Rectal smooth muscle tissue (tissue), 1 donor: ENCODE measurements at regions not wholly inside any gene's neighbourhood (a gene's known extent, or its start where the extent isn't known, plus 50 kb on each side); places are given as distances from the start of the nearest gene placed in this dataset.
"Not testable (repeated sequence)": the region's sequence is repeated elsewhere in the genome, so short reads cannot be mapped to it uniquely, and the experiment has no call there.

Experiments
- H3K27ac ChIP-seq: one replicate; pipeline ENCODE4 v1.7.0; 2013; ENCODE audit warnings: low read depth, low read length, inconsistent platforms
- H3K27me3 ChIP-seq: one replicate; pipeline ENCODE4 v1.7.0; 2013; ENCODE audit warnings: low read length; ENCODE audit not compliant: control insufficient read depth, insufficient read depth
- H3K36me3 ChIP-seq: one replicate; pipeline ENCODE4 v1.7.0; 2013; ENCODE audit warnings: low read length; ENCODE audit not compliant: control insufficient read depth, insufficient read depth
- H3K4me1 ChIP-seq: one replicate; pipeline ENCODE4 v1.7.0; 2013; ENCODE audit warnings: low read length; ENCODE audit not compliant: control insufficient read depth, insufficient read depth
- H3K4me3 ChIP-seq: one replicate; pipeline ENCODE4 v1.7.0; 2013; ENCODE audit warnings: low read length
- H3K9ac ChIP-seq: one replicate; pipeline ENCODE4 v1.7.0; 2013; ENCODE audit warnings: low read length

DNA sequence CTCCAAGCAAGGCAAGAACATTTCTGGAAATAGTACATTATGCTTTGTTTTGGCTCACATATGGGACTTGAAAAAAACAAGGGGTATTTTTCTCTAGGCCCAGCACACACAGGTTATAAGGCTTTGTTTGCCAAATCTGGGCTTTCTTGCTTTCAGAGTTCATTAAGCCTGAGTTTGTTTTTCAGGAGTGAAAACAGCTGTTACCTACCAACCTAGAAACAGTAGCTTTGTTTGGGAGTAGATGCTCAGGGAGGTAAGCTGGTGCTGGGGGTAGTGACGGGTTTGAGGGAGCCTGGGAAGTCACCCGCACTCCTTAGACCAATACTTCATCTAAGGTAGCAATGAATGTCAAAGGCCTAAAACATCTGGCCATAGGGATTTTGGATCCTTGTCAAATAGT, 241.2 kb downstream of the KBTBD8 start:
- H3K36me3 ChIP-seq = no peaks in the 10 kb centered on the region
- no peak overlapping the region for H3K9ac ChIP-seq
- H3K4me3 ChIP-seq = no peak overlapping the region
- H3K4me1 ChIP-seq = no peaks in the 10 kb centered on the region
- H3K27me3 ChIP-seq = no peaks in the 10 kb centered on the region
- no peak overlapping the region for H3K27ac ChIP-seq

DNA sequence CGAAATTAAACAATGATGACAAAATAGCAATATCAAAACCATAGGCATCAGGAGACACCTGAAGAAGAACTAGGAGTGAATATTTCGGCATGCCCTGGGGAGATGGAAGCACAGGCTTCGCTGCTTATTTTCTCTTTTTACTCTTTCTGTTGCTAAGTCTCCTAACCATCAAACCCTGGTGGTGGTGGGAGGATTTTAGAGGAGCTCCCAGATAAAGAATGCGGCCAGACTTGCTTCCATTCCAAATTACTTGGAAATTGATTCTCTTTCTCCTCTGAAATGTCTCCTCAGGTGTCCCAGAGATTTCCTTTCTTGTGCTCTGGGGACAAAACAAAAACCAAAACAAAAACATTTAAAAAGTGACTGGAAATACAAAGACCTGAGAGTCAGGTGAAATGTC, 243.0 kb downstream of the KBTBD8 start:
- H3K4me1 ChIP-seq = no peaks in the 10 kb centered on the region
- H3K27me3 ChIP-seq = no peaks in the 10 kb centered on the region
- H3K9ac ChIP-seq = no peak overlapping the region
- no peak overlapping the region for H3K27ac ChIP-seq
- no peak overlapping the region for H3K4me3 ChIP-seq
- no peaks in the 10 kb centered on the region for H3K36me3 ChIP-seq

DNA sequence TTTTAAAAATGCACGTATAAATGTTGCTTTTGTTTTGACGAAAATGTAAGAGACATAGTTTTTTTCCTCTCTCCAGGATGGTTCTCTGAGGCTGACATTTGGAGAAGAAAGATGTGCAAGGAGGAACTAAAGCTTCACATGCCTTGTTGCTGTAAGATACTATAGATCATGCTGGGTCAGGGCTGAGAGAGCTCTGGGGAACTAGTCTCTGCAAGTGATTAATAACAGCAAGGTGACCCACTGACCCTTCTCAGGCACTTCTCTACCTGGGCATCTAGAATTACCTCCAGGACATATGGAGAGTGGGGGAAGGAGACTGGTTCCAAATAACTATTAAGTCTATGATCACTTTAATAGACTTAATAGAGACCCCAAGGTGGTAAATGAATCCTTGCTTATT, 246.0 kb downstream of the KBTBD8 start:
- no peaks in the 10 kb centered on the region for H3K36me3 ChIP-seq
- H3K4me3 ChIP-seq = no peak overlapping the region
- H3K4me1 ChIP-seq = no peaks in the 10 kb centered on the region
- H3K27ac ChIP-seq = no peak overlapping the region
- H3K27me3 ChIP-seq = no peaks in the 10 kb centered on the region
- H3K9ac ChIP-seq = no peak overlapping the region

DNA sequence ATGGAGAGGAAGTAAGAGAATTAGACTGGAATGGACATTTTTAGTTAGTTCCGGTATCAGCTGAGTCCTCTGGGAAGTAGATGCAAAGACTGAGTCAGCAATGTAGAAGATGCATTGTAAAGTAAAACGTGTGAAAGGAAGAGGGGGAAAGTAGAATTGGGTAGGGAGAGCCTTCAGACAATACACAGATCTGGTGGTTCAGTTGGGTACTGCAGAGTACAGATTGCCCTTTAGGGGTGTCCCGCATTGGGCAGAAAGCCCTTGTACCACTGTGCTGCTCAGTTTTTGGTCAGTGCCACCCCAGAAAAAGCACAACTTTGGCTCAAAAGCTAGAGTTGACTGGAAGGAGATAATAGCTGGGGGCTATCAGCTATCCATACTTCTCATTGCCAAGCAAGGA, 247.4 kb downstream of the KBTBD8 start:
- H3K4me1 ChIP-seq = no peaks in the 10 kb centered on the region

DNA sequence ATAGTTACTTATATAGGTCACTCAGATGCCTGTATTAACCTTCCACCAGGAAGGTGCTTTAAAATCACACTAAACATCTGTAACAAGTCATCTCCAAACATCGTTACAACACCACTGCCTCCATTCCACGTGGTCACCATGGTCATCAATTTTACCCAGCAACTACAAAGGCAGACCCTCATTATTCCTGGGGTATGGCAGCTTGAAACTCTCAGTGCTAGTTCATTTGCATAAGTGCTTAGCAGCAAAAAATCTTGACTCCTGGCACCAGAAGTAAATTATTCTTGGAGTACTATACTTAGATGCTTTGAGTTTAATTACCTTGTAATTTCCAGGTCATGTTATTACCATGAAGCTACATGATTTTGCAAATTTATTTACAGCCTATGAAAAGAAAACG, 250.6 kb downstream of the KBTBD8 start:
- Histone ChIP-seq H3K27me3 (no peaks in the 10 kb centered on the region), H3K9ac (no peak overlapping the region), H3K36me3 (no peaks in the 10 kb centered on the region), H3K4me1 (no peaks in the 10 kb centered on the region), H3K27ac (no peak overlapping the region), H3K4me3 (no peak overlapping the region)

More for the DNA sequence above, 247.4 kb downstream of the KBTBD8 start:
- Histone ChIP-seq H3K36me3 (no peaks in the 10 kb centered on the region), H3K9ac (no peak overlapping the region), H3K27me3 (no peaks in the 10 kb centered on the region), H3K4me3 (no peak overlapping the region), H3K27ac (no peak overlapping the region)

DNA sequence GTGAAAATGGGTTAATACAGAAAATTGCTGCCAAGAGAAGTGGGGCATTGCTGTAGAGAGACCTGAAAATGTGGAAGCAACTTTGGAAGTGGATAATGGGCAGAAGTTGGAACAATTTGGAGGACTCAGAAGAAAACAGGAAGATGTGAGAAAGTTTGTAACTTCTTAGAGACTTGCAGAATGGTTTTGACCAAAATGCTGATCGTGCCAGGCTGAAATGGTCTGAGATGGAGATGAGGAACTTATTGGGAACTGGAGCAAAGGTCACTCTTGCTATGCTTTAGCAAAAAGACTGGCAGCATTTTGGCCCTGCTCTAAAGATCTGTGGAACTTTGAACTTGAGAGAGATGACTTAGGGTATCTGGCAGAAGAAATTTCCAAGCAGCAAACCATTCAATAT, 254.8 kb downstream of the KBTBD8 start:
- not testable (repeated sequence) for H3K27ac ChIP-seq, H3K9ac ChIP-seq, H3K27me3 ChIP-seq, H3K4me3 ChIP-seq, H3K36me3 ChIP-seq, H3K4me1 ChIP-seq

DNA sequence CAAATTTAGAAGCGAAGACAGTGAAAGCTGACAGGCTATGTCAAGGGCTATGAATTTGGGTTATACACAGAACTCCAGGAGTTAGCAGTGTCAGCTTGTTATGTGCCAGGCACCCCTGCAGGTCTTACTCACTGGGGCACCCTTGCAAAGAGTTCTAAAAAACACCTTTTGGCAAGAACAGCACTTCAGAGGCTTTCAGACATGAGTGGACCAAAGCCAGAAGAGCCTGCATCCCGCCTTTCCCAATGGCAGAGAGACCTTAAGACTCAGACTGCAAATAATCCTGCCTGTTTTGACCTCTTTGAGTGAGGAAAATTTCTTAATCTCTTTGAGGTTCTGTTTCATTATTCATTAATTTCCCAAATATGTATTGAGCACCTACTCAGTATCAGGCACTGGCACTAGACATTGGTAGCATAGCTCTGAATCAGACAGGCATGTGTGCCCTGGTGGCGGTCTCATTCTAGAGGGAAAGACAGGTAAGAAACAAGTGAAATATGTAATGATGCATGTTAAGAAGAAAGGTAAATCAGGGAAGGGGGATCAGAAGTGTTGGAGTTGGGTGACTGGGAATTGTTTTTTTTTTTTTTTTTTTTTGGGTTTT, 280.0 kb downstream of the KBTBD8 start:
- H3K4me3 ChIP-seq = no peak overlapping the region
- no peaks in the 10 kb centered on the region for H3K27me3 ChIP-seq
- H3K9ac ChIP-seq = no peak overlapping the region
- H3K36me3 ChIP-seq = no peaks in the 10 kb centered on the region
- H3K4me1 ChIP-seq = no peaks in the 10 kb centered on the region
- no peak overlapping the region for H3K27ac ChIP-seq

DNA sequence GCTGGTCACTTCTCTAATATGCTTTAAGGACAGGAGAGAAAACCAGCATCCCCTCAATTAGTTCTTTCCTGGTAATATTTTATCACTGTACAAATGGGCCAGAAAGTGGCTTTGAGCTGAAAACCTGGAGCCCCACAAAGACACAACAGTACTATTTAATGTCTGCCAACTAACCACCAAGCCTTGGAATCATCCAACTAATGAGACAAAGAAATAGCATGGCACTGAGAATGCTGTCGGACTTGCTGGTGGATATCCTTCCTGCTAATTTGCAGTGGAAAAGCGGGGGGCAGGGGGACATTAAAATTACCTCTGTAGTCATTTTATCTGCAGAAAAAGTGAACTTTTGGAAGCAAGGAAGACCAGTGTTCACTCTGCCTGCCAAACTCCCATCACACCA, 288.5 kb downstream of the KBTBD8 start:
- no peaks in the 10 kb centered on the region for H3K36me3 ChIP-seq
- no peaks in the 10 kb centered on the region for H3K4me1 ChIP-seq
- no peak overlapping the region for H3K9ac ChIP-seq
- no peak overlapping the region for H3K27ac ChIP-seq
- no peaks in the 10 kb centered on the region for H3K27me3 ChIP-seq
- H3K4me3 ChIP-seq = no peak overlapping the region

DNA sequence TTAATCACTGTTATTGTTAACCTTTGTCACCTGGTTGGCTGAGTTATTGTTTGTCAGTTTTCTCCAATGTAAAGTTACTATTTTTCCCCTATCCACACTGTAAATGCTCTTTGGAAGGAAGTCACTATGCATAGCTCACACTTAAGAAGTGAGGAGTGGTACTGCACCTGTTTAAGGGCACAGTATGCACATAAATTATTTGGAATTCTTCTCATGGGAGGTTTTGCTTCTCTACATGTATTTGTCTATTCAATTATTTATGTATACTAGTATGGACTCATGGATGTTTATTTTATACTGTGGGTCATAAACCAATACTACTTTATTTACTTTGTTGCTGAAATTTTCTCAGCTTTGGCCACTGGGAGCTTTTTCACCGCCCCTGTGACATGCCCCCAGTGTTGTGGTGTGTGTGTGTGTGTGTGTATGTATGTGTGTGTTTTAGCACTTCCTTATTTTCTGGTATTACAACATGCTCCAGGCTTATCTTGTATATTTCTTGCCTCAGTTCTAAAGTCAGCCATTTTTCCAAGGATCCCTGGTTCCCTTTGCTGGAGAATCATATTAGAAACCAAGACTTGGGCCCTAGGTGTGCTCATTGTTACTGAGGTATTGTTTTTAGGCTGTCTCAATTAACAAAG, 290.5 kb downstream of the KBTBD8 start:
- H3K9ac ChIP-seq = no peak overlapping the region
- H3K4me1 ChIP-seq = no peaks in the 10 kb centered on the region
- no peak overlapping the region for H3K27ac ChIP-seq
- H3K36me3 ChIP-seq = no peaks in the 10 kb centered on the region
- no peaks in the 10 kb centered on the region for H3K27me3 ChIP-seq
- H3K4me3 ChIP-seq = no peak overlapping the region

DNA sequence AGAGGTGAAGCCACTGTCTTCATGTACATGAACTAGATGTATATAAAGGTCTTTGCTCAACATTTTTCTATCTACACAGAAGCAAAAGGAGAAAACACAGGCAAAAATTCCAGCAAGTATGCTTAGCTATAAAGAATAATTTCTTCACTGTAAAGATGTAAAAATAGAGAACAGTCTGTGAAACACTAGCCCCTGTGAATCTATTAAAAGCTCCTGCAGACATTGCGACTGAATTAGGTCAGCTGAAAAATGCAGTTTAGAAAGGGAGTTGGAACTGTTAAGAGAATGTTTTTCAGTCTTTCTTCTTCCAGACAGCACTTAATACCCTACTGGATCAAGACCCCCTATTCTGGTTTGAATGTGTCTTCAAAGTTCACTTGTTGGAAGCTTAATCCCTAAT, 291.5 kb downstream of the KBTBD8 start:
- H3K4me1 ChIP-seq = no peaks in the 10 kb centered on the region
- H3K27me3 ChIP-seq = no peaks in the 10 kb centered on the region
- no peak overlapping the region for H3K27ac ChIP-seq
- H3K9ac ChIP-seq = no peak overlapping the region
- H3K36me3 ChIP-seq = no peaks in the 10 kb centered on the region
- H3K4me3 ChIP-seq = no peak overlapping the region

DNA sequence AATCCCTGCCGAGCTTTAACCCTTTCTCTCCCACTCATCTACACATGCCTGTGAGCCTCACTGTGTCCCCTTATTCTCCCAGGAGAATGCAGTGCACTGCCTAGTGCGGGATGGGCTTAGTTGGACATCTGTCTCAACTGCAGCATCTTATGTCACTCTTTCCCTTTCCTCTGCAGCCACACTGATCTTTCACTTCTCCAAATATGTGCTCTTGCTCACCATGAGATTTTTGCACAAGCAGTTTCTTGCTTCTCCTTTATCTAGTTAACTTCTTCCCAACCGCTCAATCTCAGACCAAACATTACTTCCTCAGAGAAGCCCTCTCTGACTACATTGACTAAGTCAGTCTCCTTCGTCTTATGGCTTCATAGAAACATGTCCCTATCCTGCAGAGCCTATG, 292.3 kb downstream of the KBTBD8 start:
- Histone ChIP-seq H3K4me1 (no peaks in the 10 kb centered on the region), H3K27me3 (no peaks in the 10 kb centered on the region), H3K9ac (no peak overlapping the region), H3K36me3 (no peaks in the 10 kb centered on the region), H3K27ac (no peak overlapping the region), H3K4me3 (no peak overlapping the region)

DNA sequence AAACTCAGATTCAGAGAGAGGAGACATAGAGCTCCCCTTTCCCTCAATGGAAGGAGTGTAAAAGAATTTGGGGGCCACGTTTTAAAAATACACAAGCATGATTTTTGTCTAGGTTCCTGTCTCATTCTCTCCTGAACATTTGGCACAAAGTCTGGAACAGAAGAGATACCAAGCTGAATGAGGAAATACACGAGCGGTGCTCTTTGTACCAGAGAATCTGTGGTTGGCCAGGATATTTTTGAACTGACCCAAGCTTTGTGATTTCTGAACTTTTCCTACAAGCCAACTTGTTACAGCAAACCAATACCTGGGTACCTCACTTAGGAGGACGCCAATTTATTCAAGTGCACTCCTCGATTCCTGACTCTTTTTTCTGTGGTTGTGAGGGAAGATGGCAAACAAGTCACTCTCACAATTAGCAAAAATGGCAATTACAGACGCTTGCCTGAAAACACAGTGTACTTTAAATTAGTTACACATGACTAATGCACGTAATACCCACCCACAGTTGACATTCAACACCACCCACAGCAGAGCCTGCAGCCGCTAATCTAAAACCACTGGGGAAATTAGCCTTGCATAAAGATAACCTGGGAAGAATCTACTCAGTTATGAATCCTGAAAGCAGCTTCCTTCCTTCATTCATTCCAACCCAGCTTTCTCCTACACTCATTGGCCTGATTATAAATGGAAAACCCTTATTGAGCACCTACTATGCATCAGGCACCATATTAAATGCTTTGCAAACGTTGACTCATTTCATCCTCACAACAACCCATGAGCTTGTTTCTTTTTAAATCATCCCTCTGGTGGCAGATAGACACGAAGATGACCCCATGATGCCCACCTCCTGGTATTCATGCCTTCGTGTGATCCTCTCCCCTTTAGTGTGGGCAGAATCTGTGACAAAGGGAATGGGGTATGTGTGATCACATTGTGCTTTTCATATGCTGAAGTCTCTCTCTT, 293.5 kb downstream of the KBTBD8 start:
- Histone ChIP-seq H3K4me1 (no peaks in the 10 kb centered on the region), H3K9ac (no peak overlapping the region), H3K36me3 (no peaks in the 10 kb centered on the region), H3K27ac (no peak overlapping the region), H3K27me3 (no peaks in the 10 kb centered on the region), H3K4me3 (no peak overlapping the region)
